GM04503 (cell line): ENCODE measurements at regions not wholly inside any gene's neighbourhood (a gene's known extent, or its start where the extent isn't known, plus 50 kb on each side); places are given as distances from the start of the nearest gene placed in this dataset.

Experiments
- DNase-seq: peaks from one replicate; pipeline ENCODE4 v3.0.0-alpha.2; 2012; ENCODE audit warnings: low read depth

GRCh38 chr16:26898200-26898599, 168.5 kb upstream of the C16orf82 start:
- DNase-seq, result no peak

- no peak for DNase-seq
Measured at GRCh38 chr16:26901196-26901861, 165.4 kb upstream of the C16orf82 start.

- no peak for DNase-seq
Measured at GRCh38 chr16:26901983-26902382, 164.7 kb upstream of the C16orf82 start.

DNA sequence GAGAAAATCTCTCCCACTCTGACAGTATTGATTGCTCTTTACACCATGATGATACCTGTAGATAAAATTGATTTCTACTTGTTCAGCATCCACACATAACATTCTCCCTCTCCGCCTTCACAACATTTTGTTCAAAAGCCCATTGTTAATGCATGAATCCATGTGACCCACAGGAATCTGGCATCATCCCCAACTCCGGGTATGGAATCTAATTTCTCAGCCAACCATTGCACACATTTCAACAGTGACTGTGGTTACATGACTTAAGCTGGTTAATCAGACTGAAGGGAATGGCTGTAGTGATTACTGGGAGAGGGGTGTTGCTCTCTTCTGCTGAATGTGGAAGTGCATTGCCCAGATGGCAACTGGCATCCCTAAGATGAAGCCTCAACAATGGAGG, 161.4 kb upstream of the C16orf82 start:
- no peak for DNase-seq

GRCh38 chr16:26909623-26910022, 157.1 kb upstream of the C16orf82 start:
- DNase-seq, result no peak

GRCh38 chr16:26911436-26911835, 155.3 kb upstream of the C16orf82 start:
- no peak for DNase-seq

GRCh38 chr16:26913851-26914250, 152.9 kb upstream of the C16orf82 start:
- no peak for DNase-seq

- DNase-seq, result no peak
Measured at GRCh38 chr16:26930786-26931581, 135.7 kb upstream of the C16orf82 start.

GRCh38 chr16:26950636-26951035, 116.1 kb upstream of the C16orf82 start:
- DNase-seq, result no peak

GRCh38 chr16:26951950-26952349, 114.8 kb upstream of the C16orf82 start:
- DNase-seq, result no peak

DNA sequence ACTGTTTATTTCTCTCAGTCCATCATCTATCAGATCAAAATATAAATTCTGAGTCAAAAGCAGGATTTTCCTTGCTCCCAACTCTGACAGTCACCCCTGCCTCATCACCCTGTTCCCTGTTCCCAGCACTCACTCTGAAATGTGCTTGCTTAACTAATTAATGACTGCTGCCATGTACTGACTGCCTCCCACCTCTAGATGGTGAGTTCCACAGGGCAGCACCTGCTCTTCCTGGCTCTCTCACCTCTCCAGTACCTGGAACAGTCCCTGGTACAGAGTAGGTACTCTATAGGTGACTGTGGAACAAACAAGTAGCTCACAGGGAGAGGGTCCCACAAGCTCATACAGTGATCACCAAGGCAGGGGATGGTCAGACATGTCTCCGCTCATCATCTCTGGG, 114.3 kb upstream of the C16orf82 start:
- no peak for DNase-seq

- DNase-seq, result no peak
Measured at GRCh38 chr16:26957283-26957859, 109.4 kb upstream of the C16orf82 start.

DNA sequence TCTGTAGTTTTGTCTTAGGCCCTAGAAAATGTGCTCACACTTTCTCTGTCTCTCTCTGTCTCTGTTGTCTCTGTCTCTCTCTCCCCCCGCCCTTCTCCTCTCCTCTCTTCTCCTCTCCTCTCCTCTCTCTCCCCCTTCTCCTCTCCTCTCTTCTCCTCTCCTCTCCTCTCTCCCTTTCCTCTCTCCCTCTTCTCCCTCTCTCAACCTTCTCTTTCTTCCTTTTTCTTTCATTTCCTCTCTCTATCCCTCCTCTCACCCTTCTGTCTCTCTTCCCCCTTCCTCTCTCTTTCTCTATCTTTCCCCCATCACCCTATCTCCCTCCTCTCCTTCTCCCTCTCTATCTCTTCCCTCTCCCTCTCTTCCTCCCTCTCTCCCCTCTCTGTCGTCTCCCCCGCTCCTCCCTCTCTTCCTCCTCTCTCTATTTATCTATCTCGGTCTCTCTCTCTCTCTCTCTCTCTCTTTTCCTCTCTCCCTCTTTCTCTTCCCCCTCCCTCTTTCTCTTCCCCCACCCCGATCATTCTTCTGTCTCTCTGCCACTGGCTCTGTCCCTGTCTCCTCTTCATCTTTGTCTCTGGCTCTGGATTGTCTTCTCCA, 107.2 kb upstream of the C16orf82 start:
- DNase-seq, result no peak

- DNase-seq, result no peak
Measured at GRCh38 chr16:26961459-26961858, 105.3 kb upstream of the C16orf82 start.

- DNase-seq, result no peak
Measured at GRCh38 chr16:26963109-26963508, 103.6 kb upstream of the C16orf82 start.

DNA sequence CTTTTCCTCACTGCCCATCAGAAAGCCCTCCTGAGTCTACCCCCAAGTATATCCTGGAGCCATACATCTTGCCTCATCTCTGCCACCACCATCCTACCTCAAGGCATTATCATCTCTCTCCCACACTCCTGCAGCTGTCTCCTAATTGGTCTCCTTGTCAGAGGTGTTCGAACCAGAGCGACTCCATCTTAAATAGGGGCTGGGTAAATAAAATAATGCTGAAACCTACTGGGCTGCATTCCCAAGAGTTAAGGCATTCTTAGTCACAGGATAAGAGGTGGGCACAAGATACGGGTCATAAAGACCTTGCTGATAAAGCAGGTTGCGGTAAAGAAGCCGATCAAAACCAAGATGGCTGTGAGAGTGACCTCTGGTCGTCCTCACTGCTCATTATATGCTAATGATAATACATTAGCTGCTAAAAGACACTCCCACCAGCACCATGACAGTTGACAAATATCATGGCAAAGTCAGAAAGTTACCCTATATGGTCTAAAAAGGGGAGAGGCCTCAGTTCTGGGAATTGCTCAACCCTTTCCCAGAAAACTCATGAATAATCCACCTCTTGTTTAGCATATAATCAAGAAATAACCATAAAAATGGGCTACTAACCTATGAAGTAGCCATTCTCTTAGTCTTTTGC, 97.0 kb upstream of the C16orf82 start:
- DNase-seq, result no peak

DNA sequence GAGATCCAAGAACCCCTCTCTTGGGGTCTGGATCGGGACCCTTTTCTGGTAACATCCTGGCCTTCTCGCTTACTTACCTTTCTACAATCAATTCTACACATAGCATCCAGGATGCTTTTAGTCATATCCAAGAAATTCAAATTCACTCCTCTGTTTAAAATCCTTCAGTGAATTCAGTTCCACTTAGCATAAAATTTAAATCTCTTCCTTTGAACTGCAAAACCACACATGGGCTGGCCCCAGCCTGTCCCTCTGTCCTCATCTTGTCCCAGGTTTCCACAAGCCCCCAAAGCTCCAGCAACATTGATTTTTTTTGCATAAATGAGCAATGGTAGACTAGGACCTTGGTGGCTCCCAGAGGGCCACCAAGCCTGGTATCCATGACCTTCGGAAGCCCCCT, 96.4 kb upstream of the C16orf82 start:
- DNase-seq, result no peak

DNA sequence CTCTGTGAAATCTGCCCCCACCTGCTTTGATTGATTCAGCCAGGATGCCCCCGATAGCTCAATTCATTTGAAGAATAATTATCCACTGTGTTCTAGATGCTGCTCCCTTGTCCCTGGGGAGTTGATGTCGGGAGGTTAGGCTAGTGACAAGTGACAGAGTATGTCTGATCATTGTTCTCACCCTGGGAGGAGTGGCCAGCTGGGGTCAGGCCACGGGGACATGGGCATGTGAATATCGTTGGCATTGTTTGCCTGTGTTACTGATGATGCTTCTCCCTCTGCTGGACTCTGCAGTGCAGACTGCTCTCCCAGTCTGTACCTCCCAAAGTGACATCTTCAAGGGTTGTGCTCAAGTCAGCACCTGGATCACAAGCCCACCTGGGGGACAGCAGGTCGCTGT, 89.9 kb upstream of the C16orf82 start:
- no peak for DNase-seq

GRCh38 chr16:26981266-26981938, 85.3 kb upstream of the C16orf82 start:
- DNase-seq, result peak; percentile 20

DNA sequence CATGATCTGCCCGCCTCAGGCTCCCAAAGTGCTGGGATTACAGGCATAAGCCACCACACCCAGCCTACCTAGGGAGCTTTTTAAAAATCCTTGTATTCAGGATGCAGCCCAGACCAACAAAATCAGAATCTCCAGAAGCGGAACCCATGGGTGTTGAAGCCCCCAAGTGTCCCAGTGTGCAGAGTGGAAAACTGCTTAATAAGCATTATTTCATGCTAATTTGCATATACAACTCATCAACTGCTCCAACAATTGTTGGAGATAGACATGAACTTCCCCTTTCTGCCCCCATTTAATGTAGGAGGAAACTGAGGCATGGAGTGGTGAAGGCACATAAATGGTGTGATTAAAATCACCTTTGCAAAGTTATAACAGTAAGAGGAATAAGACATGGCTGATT, 84.3 kb upstream of the C16orf82 start:
- no peak for DNase-seq

GRCh38 chr16:26983426-26983825, 83.3 kb upstream of the C16orf82 start:
- peak; percentile 33 for DNase-seq
